PC-9 (cell line): ENCODE measurements at regions not wholly inside any gene's neighbourhood (a gene's known extent, or its start where the extent isn't known, plus 50 kb on each side); places are given as distances from the start of the nearest gene placed in this dataset.

ENCODE experiments used
- BruUV-seq: library from RNA; stranded (reverse); fragments of 400-500 nt; replicated peaks from 2 replicates; lab custom pipeline; 2021; lab: Mats Ljungman, UMichigan
- CTCF ChIA-PET: fragments of 300-600 bp; sonication (Branson Sonifier 250); formaldehyde crosslinking; loops from one replicate; lab custom pipeline; 2022; ENCODE audit warnings: antibody characterized with exemption; lab: Charles Lee
- POLR2A ChIA-PET: fragments of 300-600 bp; sonication (Branson Sonifier 250); formaldehyde crosslinking; loops from one replicate; lab custom pipeline; 2022; ENCODE audit warnings: antibody characterized with exemption; ENCODE audit not compliant: unreplicated experiment; lab: Charles Lee
- DNase-seq, 2 experiments: peaks; one replicate each; pipeline versions ENCODE4 v3.0.0 to v3.0.0-alpha.2; 2015 to 2022; ENCODE audit warnings: mixed read lengths in 1 of 2
- H2AFZ ChIP-seq: fragments of 200-600 bp; sonication (generic); 2 replicates; pipeline ENCODE4 v1.8.1; 2017; ENCODE audit warnings: antibody characterized with exemption
- H3F3A ChIP-seq: fragments of 200-600 bp; sonication (generic); 2 replicates; pipeline ENCODE4 v1.8.1; 2017; ENCODE audit warnings: antibody characterized with exemption, mild to moderate bottlenecking, low read depth; ENCODE audit not compliant: insufficient read depth
- H3K27ac ChIP-seq: fragments of 200-600 bp; sonication (generic); 2 replicates; pipeline ENCODE4 v1.6.1; 2016; ENCODE audit warnings: mixed run types
- H3K27me3 ChIP-seq: fragments of 200-600 bp; sonication (generic); 2 replicates; pipeline ENCODE4 v1.6.1; 2016; ENCODE audit warnings: low read depth, mixed run types; ENCODE audit not compliant: insufficient read depth
- H3K36me3 ChIP-seq: fragments of 200-600 bp; sonication (generic); 2 replicates; pipeline ENCODE4 v1.6.1; 2016; ENCODE audit warnings: low read depth, mixed run types
- H3K4me1 ChIP-seq: fragments of 200-600 bp; sonication (generic); replicated peaks from 2 replicates; pipeline ENCODE4 v1.6.1; 2016; ENCODE audit warnings: mixed run types; ENCODE audit not compliant: insufficient read depth
- H3K4me2 ChIP-seq: fragments of 200-600 bp; sonication (generic); 2 replicates; pipeline ENCODE4 v1.6.1; 2017; ENCODE audit warnings: mixed run types
- H3K4me3 ChIP-seq: fragments of 200-600 bp; sonication (generic); 2 replicates; pipeline ENCODE4 v1.6.1; 2016; ENCODE audit warnings: mixed run types
- H3K79me2 ChIP-seq: fragments of 200-600 bp; sonication (generic); 2 replicates; pipeline ENCODE4 v1.6.1; 2017; ENCODE audit warnings: low read depth, mixed run types
- H3K9me2 ChIP-seq: fragments of 200-600 bp; sonication (generic); 2 replicates; pipeline ENCODE4 v1.8.1; 2017; ENCODE audit warnings: mild to moderate bottlenecking; ENCODE audit not compliant: insufficient read depth
- H3K9me3 ChIP-seq: fragments of 200-600 bp; sonication (generic); 2 replicates; pipeline ENCODE4 v1.8.1; 2016; ENCODE audit warnings: low read depth; ENCODE audit not compliant: insufficient read depth
- H4K20me1 ChIP-seq: fragments of 200-600 bp; sonication (generic); 2 replicates; pipeline ENCODE4 v1.8.1; 2017; ENCODE audit not compliant: insufficient read depth
- EZH2 ChIP-seq: fragments of 200-600 bp; sonication (generic); IDR thresholded peaks from 2 replicates; pipeline ENCODE4 v1.8.0; 2017; ENCODE audit warnings: antibody characterized with exemption, low read depth
- intact Hi-C: fragments of 100-400 bp; cut with micrococcal nuclease; formaldehyde crosslinking; loops from one replicate; pipeline ENCODE4 v1.10.0; 2022; ENCODE audit not compliant: unreplicated experiment
- TF ChIP-seq, protein P1 (sequence below): fragments of 200-600 bp; sonication (generic); conservative IDR thresholded peaks from 2 replicates; pipeline ENCODE4 v1.6.1; 2017; ENCODE audit warnings: mixed run types, antibody characterized with exemption, mild to moderate bottlenecking, moderate library complexity

DNA sequence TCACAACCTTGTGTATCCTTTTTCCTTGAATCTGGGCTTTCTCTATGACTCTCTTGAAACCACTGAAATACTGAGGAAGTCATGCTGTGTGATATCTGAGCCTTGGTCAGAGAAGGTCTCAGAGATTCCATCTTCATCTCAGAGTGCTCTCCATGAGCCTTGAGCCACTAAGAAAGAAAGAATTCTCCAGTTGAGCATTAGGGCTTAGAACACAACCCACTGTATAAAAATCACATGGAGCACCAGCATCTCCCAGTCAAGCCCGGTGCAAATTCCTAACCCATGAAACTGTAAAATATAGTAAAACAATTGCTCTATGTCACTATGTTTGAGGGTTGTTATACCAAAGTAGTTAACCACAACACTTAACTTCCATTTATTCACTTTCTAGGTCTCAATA is 181.4 kb downstream of the MOXD1 start:
- TF ChIP-seq, protein P1, sequence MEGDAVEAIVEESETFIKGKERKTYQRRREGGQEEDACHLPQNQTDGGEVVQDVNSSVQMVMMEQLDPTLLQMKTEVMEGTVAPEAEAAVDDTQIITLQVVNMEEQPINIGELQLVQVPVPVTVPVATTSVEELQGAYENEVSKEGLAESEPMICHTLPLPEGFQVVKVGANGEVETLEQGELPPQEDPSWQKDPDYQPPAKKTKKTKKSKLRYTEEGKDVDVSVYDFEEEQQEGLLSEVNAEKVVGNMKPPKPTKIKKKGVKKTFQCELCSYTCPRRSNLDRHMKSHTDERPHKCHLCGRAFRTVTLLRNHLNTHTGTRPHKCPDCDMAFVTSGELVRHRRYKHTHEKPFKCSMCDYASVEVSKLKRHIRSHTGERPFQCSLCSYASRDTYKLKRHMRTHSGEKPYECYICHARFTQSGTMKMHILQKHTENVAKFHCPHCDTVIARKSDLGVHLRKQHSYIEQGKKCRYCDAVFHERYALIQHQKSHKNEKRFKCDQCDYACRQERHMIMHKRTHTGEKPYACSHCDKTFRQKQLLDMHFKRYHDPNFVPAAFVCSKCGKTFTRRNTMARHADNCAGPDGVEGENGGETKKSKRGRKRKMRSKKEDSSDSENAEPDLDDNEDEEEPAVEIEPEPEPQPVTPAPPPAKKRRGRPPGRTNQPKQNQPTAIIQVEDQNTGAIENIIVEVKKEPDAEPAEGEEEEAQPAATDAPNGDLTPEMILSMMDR = no peak
- no peak for TF ChIP-seq EZH2
- H3K27ac ChIP-seq = no peak overlapping the region
- no TSS peak for BruUV-seq

DNA sequence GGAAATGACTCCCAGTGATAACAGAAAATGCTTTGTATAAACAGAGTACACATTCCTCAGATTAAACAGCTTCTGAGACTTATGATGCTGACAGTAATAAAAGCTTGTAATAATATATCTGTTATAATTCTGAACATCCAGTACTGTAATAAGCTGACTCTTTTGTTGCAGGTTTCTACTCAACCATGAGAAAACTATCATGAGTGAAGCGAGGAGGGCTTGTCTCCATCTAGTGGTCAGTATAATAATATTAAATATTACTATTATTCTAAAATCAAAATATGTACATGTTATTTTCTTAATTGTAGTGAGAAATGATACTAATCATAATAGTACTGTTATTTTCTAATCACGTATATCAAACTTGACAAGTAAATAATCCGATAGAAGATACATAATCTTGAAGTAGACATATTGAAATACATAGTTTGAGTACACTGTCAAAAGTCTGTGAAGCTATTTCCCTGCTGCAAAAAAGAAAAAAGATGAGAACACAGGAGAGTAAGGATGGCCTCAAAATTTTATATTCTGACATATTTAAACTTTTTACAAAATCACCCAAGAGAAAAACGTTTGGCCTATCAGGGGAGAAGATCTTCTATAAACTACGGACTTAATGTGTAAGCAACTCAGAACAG is 183.1 kb downstream of the MOXD1 start:
- no peaks in the 10 kb centered on the region for H3K36me3 ChIP-seq
- CTCF ChIA-PET = interaction anchor here (0.6 to 1.3 kb wide), 2 partner anchors 119 to 295 kb away, joined by 4 read pairs; no protein-coding TSS in a partner anchor
- H3K9me2 ChIP-seq = no peaks in the 10 kb centered on the region
- no peaks in the 10 kb centered on the region for H4K20me1 ChIP-seq
- no peak for DNase-seq
- H3K4me3 ChIP-seq = no peak overlapping the region
- no peaks in the 10 kb centered on the region for H3K9me3 ChIP-seq
- no peak overlapping the region for H3K4me2 ChIP-seq
- no peaks in the 10 kb centered on the region for H3K4me1 ChIP-seq
- H3K27ac ChIP-seq = no peak overlapping the region
- no peak overlapping the region for H2AFZ ChIP-seq
- H3K27me3 ChIP-seq = no peaks in the 10 kb centered on the region
- POLR2A ChIA-PET = no interaction called here
- TF ChIP-seq, protein P1 = peak; percentile 74
- TF ChIP-seq EZH2 = no peak
- no TSS peak for BruUV-seq
- H3F3A ChIP-seq = no peaks in the 10 kb centered on the region
- no peaks in the 10 kb centered on the region for H3K79me2 ChIP-seq
- intact Hi-C loops = loop anchor here (1.0 kb wide), 1 partner anchor 293 kb away; no protein-coding TSS in a partner anchor

More for the DNA sequence above, 181.4 kb downstream of the MOXD1 start:
- Histone ChIP-seq H3K36me3 (no peaks in the 10 kb centered on the region), H3K79me2 (no peaks in the 10 kb centered on the region), H3K27me3 (no peaks in the 10 kb centered on the region), H3K9me3 (no peaks in the 10 kb centered on the region; the same call in 1 of the 2 replicates), H3F3A (no peaks in the 10 kb centered on the region), H3K4me3 (no peak overlapping the region), H2AFZ (no peak overlapping the region), H4K20me1 (no peaks in the 10 kb centered on the region), H3K4me2 (no peak overlapping the region), H3K9me2 (no peaks in the 10 kb centered on the region), H3K4me1 (no peaks in the 10 kb centered on the region)
- no peak for DNase-seq
- CTCF ChIA-PET = no interaction called here
- intact Hi-C loops = no loop called here
- POLR2A ChIA-PET = no interaction called here

DNA sequence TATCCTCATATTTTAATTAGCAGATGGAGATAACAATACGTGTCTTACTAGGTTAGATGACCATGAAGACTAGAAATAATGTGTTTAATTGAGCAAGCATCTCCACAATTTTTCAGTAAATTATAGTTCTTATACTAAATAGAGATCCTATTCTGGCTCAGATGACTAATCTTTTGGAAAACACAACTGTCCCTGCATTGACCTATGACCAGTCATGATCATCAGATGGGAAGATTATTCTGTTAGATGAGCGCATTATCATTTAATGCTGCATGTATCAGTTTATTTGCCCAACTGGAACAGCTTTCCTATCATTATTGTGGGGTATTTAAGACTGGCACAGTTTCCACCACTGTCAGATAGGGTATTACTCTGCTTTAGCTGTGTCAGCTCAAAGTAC is 185.5 kb downstream of the MOXD1 start:
- POLR2A ChIA-PET = no interaction called here
- intact Hi-C loops = no loop called here
- H3K79me2 ChIP-seq = no peaks in the 10 kb centered on the region
- H3K9me3 ChIP-seq = peaks cover 5% of the 10 kb centered on the region; the same call in 1 of the 2 replicates
- no TSS peak for BruUV-seq
- TF ChIP-seq, protein P1 = no peak
- TF ChIP-seq EZH2 = no peak
- no peaks in the 10 kb centered on the region for H4K20me1 ChIP-seq
- H3K4me2 ChIP-seq = no peak overlapping the region
- no peaks in the 10 kb centered on the region for H3K36me3 ChIP-seq
- no peak overlapping the region for H2AFZ ChIP-seq
- CTCF ChIA-PET = no interaction called here
- no peaks in the 10 kb centered on the region for H3F3A ChIP-seq
- H3K27ac ChIP-seq = no peak overlapping the region
- H3K27me3 ChIP-seq = no peaks in the 10 kb centered on the region
- no peaks in the 10 kb centered on the region for H3K9me2 ChIP-seq
- no peak for DNase-seq
- H3K4me1 ChIP-seq = no peaks in the 10 kb centered on the region
- no peak overlapping the region for H3K4me3 ChIP-seq
